ENCODE measurements at regions not wholly inside any gene's neighbourhood (a gene's known extent, or its start where the extent isn't known, plus 50 kb on each side); places are given as distances from the start of the nearest gene placed in this dataset.

GRCh38 chr1:5552787-5553484, 439.3 kb downstream of the NPHP4 start:
- H4K20me1 ChIP-seq (ENCODE audit: insufficient read depth): no peaks in the 10 kb centered on the region
- no peak for ATAC-seq
- no peaks in the 10 kb centered on the region for H3K9me3 ChIP-seq (ENCODE audit: control insufficient read depth in 1 of 2, insufficient read depth in 1 of 2, low read depth in 1 of 2, low read length in 2 of 2)
- peaks cover 11% of the 10 kb centered on the region; the same call in 1 of the 2 replicates for H3K27me3 ChIP-seq (ENCODE audit: insufficient read depth, low read length)
- H2AFZ ChIP-seq (ENCODE audit: low read depth, low read length, poor library complexity, severe bottlenecking): no peak overlapping the region
- no peak overlapping the region for H3K27ac ChIP-seq (ENCODE audit: low read depth, low read length)
- H3K79me2 ChIP-seq (ENCODE audit: insufficient read depth, low read length): no peaks in the 10 kb centered on the region
- no TSS peak for BruUV-seq (replicated peaks)
- no peak for TF ChIP-seq RAD21 (IDR thresholded peaks at IDR 0.05; ENCODE audit: low read depth)
- TF ChIP-seq CBX3 (IDR thresholded peaks at IDR 0.05; ENCODE audit: low read depth): no peak
- POLR2A ChIA-PET: no interaction called here
- no peak overlapping the region for H3K4me2 ChIP-seq (ENCODE audit: low read length)
- no peak overlapping the region for H3K9ac ChIP-seq (ENCODE audit: low read length)
- H3K9me2 ChIP-seq (ENCODE audit: insufficient read depth): no peaks in the 10 kb centered on the region
- peaks cover 0 to 7% of the 10 kb centered on the region in 2 experiments; a peak in 2 of 4 replicates for H3K4me1 ChIP-seq (ENCODE audit: control insufficient read depth in 1 of 2, insufficient read depth in 2 of 2, low read length in 2 of 2)
- DNase-seq (ENCODE audit: low read depth, low spot score): no peak
- intact Hi-C loops (cut with micrococcal nuclease): no loop called here
- RAD21 ChIA-PET (ENCODE audit: low non-redundant PET in 1 of 2, low total read pairs in 2 of 2, uncharacterized antibody in 2 of 2, unreplicated experiment in 2 of 2): no interaction called here
- H3K4me3 ChIP-seq (replicated peaks in 1 of 2; ENCODE audit: low read depth in 1 of 2, low read length in 2 of 2): no peak overlapping the region
- CTCF ChIA-PET: no interaction called here
- no peaks in the 10 kb centered on the region for H3K36me3 ChIP-seq (ENCODE audit: control insufficient read depth in 1 of 2, insufficient read depth in 2 of 2, low read length in 2 of 2)

DNA sequence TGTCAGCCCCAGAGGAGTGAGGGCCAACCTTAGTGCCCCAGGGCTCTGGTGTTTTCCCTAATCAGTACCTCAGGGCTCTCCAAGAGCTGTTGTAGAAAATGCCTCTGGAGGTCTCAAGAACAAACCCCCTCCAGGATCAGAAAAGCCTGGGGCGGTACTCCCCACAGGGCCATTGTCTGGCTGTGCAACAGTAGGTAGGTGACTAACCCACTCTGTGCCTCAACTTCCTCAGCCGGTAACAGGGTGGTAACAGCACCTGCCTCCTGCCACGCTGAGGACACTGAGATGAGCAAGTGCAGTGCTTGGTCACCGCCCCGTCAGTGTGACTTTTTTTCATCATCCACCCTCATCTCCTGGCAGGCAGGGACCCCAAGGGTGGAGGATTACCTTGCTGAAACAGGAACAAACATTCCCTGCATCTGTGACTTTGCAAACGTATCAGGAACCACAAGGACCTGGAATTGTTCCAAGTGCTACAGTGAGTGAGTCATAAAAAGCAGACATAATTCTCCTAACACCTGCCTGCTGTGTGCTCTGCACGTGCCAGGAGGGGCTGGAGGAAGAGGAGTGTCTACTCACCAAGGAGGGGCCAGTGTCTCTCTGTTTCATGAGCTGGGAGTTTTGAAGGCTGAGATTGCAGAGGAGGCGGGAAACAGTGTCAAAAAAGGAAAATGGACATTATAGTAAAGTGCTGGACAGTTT, 440.8 kb downstream of the NPHP4 start:
- DNase-seq (ENCODE audit: low read depth, low spot score): peak; percentile 23
- no peaks in the 10 kb centered on the region; the same call in 1 of the 2 replicates for H4K20me1 ChIP-seq (ENCODE audit: insufficient read depth)
- CTCF ChIA-PET: no interaction called here
- H3K36me3 ChIP-seq (ENCODE audit: control insufficient read depth in 1 of 2, insufficient read depth in 2 of 2, low read length in 2 of 2): no peaks in the 10 kb centered on the region
- no peak overlapping the region for H3K4me3 ChIP-seq (replicated peaks in 1 of 2; ENCODE audit: low read depth in 1 of 2, low read length in 2 of 2)
- peaks cover 0 to 7% of the 10 kb centered on the region in 2 experiments; a peak in 2 of 4 replicates for H3K4me1 ChIP-seq (ENCODE audit: control insufficient read depth in 1 of 2, insufficient read depth in 2 of 2, low read length in 2 of 2)
- no peaks in the 10 kb centered on the region for H3K9me3 ChIP-seq (ENCODE audit: control insufficient read depth in 1 of 2, insufficient read depth in 1 of 2, low read depth in 1 of 2, low read length in 2 of 2)
- intact Hi-C loops (cut with micrococcal nuclease): no loop called here
- no peaks in the 10 kb centered on the region for H3K79me2 ChIP-seq (ENCODE audit: insufficient read depth, low read length)
- POLR2A ChIA-PET: no interaction called here
- ATAC-seq: 0 out of 2 replicates have a peak, but pooled peaks have one; percentile 25
- RAD21 ChIA-PET (ENCODE audit: low non-redundant PET in 1 of 2, low total read pairs in 2 of 2, uncharacterized antibody in 2 of 2, unreplicated experiment in 2 of 2): no interaction called here
- no peak overlapping the region for H3K9ac ChIP-seq (ENCODE audit: low read length)
- H3K27me3 ChIP-seq (ENCODE audit: insufficient read depth, low read length): peaks cover 19% of the 10 kb centered on the region
- BruUV-seq (replicated peaks): no TSS peak
- no peak overlapping the region for H2AFZ ChIP-seq (ENCODE audit: low read depth, low read length, poor library complexity, severe bottlenecking)
- no peaks in the 10 kb centered on the region for H3K9me2 ChIP-seq (ENCODE audit: insufficient read depth)
- H3K27ac ChIP-seq (ENCODE audit: low read depth, low read length): no peak overlapping the region
- no peak overlapping the region for H3K4me2 ChIP-seq (ENCODE audit: low read length)
- TF ChIP-seq EZH2 (IDR thresholded peaks at IDR 0.05) (no peak), ATF3 (IDR thresholded peaks at IDR 0.05) (no peak), TCF7L2 (IDR thresholded peaks at IDR 0.05; ENCODE audit: borderline replicate concordance, extremely low read depth, insufficient read depth, insufficient read length) (no peak), POLR2AphosphoS5 (IDR thresholded peaks at IDR 0.05; ENCODE audit: low read depth, low read length) (no peak), SRF (IDR thresholded peaks at IDR 0.05; ENCODE audit: low read depth) (no peak), EGR1 (IDR thresholded peaks at IDR 0.05; ENCODE audit: low read depth) (no peak), RAD21 (IDR thresholded peaks at IDR 0.05; ENCODE audit: low read depth) (no peak), ZFX (IDR thresholded peaks at IDR 0.05) (no peak), CEBPB (IDR thresholded peaks at IDR 0.05; ENCODE audit: low read depth) (no peak), CBX3 (IDR thresholded peaks at IDR 0.05; ENCODE audit: low read depth) (peak; percentile 59; the same call in 1 of the 2 replicates)
- TF ChIP-seq, protein P1, sequence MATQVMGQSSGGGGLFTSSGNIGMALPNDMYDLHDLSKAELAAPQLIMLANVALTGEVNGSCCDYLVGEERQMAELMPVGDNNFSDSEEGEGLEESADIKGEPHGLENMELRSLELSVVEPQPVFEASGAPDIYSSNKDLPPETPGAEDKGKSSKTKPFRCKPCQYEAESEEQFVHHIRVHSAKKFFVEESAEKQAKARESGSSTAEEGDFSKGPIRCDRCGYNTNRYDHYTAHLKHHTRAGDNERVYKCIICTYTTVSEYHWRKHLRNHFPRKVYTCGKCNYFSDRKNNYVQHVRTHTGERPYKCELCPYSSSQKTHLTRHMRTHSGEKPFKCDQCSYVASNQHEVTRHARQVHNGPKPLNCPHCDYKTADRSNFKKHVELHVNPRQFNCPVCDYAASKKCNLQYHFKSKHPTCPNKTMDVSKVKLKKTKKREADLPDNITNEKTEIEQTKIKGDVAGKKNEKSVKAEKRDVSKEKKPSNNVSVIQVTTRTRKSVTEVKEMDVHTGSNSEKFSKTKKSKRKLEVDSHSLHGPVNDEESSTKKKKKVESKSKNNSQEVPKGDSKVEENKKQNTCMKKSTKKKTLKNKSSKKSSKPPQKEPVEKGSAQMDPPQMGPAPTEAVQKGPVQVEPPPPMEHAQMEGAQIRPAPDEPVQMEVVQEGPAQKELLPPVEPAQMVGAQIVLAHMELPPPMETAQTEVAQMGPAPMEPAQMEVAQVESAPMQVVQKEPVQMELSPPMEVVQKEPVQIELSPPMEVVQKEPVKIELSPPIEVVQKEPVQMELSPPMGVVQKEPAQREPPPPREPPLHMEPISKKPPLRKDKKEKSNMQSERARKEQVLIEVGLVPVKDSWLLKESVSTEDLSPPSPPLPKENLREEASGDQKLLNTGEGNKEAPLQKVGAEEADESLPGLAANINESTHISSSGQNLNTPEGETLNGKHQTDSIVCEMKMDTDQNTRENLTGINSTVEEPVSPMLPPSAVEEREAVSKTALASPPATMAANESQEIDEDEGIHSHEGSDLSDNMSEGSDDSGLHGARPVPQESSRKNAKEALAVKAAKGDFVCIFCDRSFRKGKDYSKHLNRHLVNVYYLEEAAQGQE (IDR thresholded peaks at IDR 0.05; ENCODE audit: low read depth): no peak
- TF ChIP-seq, protein P2, sequence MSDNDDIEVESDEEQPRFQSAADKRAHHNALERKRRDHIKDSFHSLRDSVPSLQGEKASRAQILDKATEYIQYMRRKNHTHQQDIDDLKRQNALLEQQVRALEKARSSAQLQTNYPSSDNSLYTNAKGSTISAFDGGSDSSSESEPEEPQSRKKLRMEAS (IDR thresholded peaks at IDR 0.05): peak; percentile 83
- TF ChIP-seq, protein P3, sequence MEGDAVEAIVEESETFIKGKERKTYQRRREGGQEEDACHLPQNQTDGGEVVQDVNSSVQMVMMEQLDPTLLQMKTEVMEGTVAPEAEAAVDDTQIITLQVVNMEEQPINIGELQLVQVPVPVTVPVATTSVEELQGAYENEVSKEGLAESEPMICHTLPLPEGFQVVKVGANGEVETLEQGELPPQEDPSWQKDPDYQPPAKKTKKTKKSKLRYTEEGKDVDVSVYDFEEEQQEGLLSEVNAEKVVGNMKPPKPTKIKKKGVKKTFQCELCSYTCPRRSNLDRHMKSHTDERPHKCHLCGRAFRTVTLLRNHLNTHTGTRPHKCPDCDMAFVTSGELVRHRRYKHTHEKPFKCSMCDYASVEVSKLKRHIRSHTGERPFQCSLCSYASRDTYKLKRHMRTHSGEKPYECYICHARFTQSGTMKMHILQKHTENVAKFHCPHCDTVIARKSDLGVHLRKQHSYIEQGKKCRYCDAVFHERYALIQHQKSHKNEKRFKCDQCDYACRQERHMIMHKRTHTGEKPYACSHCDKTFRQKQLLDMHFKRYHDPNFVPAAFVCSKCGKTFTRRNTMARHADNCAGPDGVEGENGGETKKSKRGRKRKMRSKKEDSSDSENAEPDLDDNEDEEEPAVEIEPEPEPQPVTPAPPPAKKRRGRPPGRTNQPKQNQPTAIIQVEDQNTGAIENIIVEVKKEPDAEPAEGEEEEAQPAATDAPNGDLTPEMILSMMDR (IDR thresholded peaks at IDR 0.05 in 2 of 3, conservative IDR thresholded peaks at IDR 0.05 in 1 of 3; ENCODE audit: borderline replicate concordance in 1 of 3, insufficient read depth in 1 of 3, low read depth in 2 of 3, low read length in 2 of 3): no peak

Data from HCT116 (cell line).